HUDEP-2 (cell line): ENCODE measurements at regions not wholly inside any gene's neighbourhood (a gene's known extent, or its start where the extent isn't known, plus 50 kb on each side); places are given as distances from the start of the nearest gene placed in this dataset.

Experiments used
- DNase-seq, 76 experiments: peaks; one replicate each; lab custom pipeline; 2025; ENCODE audit not compliant: unreplicated experiment in 76 of 76; lab: John Stamatoyannopoulos, UW

DNA sequence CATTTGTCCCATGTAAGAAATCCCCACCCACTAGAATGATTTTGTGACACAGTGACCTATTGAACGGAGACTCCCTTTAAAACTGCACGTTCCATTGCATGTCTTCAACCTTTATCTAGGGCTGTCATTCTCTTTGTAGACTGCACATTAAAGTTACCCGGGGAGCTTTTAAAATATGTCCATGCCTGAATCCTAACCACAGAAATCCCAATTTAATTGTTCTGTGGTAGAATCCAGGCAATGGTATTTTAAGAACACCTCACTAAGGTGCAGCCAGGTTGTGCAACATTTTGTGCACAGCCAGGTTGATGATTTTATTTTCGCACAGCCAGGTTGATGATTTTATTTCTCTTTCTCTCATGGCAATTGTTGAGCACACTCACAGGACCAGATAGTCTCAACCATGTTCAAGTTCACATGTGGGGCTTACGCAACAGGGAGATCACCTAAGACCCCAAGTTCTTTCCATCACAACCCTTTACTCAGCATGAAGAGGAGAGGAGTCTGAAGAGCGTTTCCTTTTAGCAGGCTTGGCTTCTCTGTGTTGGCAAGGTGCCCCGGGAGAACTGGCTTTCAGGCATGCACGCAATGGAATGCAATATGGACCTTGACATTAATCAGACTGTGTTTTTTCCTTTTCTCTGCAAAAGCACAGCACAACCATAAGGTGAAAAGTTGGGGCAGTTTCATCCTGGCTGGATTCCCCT is 467.3 kb upstream of the ETAA1 start:
- no peak for DNase-seq

- DNase-seq: no peak
Observed at GRCh38 chr2:66930339-66931220, 466.6 kb upstream of the ETAA1 start.

DNA sequence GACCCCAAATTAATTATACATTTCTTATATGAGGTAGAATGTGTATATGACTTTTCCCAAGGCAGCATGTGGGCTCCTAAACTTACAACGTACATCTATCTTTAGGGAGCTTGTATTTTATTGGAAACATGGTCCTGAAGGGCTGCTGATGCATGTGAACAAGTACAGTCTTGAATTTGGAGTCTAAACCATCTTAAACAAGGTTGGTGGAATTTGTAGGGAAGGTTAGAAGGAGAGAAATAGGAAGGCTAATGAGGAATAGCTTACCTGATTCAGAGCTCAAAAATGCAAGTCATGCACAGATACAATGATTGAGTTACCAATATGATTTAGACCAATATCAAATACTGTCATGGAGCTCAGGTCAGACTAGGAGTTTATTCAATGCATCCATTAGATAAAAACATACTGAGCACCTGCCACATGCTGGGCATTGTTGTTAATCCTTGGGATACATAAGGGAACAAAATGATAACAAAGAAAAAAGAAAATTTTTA is 458.6 kb upstream of the ETAA1 start:
- no peak for DNase-seq

GRCh38 chr2:66940080-66940479 is 457.1 kb upstream of the ETAA1 start:
- no peak for DNase-seq

GRCh38 chr2:66948234-66948633 is 448.9 kb upstream of the ETAA1 start:
- DNase-seq: no peak

- no peak for DNase-seq
Observed at GRCh38 chr2:66957198-66957597, 439.9 kb upstream of the ETAA1 start.

DNA sequence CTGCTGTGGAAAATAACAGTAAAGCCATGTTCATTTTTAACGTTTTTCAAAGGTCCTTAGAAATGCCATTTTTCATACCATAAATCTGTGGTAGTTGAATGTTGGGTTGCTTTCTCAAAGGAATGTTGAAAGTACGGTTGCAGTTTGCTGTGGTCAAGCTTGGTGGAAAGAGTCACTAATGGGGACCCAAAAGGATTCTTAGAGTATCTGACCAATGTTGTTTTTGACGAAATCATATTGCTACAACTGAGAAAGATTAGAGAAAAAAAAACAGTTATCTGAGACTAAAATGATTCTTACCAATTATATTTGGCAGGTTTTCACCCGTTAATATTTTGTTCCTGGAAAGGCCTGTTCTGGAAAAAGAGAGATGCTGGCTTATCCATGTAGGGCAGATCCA is 439.5 kb upstream of the ETAA1 start:
- no peak for DNase-seq

DNA sequence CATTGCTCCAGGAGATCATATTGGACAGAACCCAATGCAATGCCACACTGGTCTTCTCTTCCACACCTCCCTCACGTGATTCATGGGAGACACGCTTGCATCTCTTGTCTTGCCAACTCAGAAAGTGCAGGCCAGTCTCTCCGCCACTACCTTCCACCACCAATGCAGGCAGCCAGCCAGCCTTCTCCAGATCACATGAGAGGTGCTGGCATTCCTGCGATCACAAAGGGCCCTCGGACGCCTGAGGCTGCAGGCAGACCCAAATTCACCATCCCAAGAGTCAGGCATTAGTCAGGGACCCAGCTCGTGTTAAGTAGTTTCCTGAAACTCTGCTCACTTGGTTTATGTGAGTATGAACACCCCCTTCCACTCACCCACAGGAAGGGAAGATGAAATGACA is 437.0 kb upstream of the ETAA1 start:
- no peak for DNase-seq

DNA sequence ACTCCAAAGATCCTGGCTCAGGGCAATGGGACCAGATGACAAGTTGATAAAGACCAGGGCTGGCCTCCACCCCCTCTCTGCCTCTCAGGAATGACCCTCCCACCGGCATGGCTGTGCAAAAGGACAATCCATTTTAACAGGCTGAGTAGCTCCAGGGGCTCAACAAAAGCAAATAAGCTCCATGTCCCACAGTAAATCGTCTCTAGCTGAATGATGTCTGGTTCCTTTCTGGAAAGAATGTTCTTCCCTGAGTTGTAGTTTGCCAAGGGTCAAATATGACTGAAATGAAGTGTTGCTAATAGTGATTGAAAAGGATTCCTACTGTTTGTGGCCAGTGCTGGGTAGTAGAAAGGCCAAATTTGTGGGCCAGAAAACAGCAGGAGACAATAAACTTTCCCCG is 434.4 kb upstream of the ETAA1 start:
- DNase-seq: no peak

DNA sequence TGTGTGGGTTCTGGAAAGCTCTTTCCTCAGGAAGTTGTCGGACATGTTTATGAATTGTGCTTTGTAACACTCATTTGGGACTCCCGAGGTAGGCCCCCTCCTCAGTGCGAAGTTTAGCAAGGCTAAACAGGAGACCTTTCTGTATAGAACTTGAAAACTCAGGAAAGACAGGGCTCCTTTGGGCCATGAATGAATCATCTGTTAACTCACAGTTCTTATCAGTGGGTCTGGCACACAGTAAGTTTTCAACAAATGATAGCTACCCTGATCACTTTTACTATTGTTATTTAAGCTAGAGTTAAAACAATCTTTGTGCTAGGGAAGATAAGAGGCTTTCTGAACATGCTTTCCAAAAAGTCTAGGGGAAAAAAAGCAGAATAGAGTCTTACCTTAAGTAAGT is 430.5 kb upstream of the ETAA1 start:
- DNase-seq: no peak

DNA sequence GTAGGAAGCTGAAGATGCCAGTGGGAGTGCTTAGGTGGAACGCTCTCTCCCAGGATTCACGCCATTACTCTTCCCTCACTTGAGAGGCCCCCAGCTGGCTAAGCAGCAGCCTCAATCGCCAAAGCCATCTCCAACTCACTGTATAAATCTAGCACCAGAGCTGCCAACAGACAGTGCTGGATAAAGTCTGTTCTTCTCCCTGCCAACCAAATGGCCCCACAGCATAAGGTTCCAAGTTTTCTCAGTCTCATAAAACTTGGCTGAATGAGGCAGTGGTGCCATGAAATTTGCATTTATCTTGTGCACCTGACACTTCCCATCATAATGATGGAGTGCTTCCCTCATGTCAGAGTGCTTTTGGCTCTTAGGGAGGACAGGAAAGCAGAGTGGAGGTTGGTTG is 428.2 kb upstream of the ETAA1 start:
- DNase-seq: no peak

- DNase-seq: no peak
Observed at GRCh38 chr2:66981074-66981473, 416.1 kb upstream of the ETAA1 start.

- DNase-seq: no peak
Observed at GRCh38 chr2:66982766-66983165, 414.4 kb upstream of the ETAA1 start.

DNA sequence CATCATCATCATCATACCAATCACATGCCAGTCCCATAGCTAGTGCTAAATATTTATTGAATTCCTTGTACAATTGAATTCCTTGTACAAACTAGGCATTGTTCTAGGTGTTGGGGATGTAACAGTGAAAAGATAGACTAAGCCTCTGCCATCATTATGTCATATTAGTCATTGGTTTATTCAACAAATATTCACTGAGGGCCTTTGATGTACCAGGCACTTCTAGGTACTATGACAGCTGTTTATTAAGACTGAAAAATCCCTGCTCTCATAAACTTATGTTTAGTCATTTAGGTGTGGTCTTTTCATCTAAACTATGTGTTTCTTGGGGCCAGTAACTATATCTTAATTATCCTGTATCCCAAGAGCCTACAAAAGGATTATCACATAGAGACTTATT is 412.3 kb upstream of the ETAA1 start:
- DNase-seq: no peak

DNA sequence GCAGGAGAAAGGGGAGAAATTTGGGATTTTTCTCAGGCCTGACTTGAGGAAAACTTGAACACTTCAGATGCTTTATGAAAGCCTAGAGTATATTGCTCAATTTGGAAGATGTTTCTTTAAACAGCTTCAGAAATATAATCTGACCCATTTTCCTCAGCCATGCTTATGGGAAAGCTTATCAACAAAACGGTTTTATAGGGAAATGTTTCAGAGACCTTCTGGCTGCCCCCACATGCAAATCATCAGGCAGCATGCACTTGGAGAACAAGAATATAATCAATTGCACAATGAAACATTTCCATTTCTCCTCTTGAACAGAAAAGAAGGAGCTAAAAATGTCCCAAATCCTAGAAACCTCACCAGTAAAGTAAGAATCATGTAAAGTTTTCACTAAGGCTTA is 411.2 kb upstream of the ETAA1 start:
- DNase-seq: no peak

DNA sequence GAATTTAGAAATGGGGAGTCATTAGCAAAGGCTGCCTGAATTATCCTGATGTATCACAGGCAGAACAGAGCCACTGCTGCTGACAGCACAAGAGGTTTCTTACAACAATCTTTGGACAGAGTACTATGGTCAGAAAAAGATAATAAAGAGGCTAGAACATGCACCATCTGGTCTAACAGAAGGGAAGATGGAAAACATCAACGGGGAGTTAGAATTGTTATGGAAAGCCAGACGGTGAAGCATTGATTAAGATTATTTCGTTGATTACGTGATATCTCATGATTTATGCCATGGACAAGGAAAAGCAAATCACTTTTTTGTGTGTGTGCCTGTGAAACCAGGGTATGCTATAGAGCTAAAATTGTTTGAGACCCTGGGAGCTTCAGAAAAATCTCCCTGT is 409.4 kb upstream of the ETAA1 start:
- DNase-seq: no peak

DNA sequence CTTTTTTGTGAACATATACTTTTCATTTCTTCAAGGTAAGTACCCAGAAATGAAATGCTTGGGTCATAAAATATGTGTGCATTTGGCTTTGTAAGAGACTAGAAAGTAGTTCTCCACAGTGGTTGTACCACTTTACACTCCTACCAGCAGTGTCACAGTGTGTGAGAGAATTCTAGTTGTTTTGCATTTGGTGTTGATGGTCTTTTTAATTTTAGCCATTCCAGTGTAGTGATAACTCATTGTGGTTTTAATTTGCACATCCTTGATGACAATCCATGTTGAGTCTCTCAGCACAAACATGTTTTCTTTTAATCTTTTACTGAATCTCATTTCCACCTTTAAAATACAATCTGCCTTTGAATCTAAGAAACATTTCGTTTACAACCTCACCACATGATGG is 402.5 kb upstream of the ETAA1 start:
- DNase-seq: no peak

DNA sequence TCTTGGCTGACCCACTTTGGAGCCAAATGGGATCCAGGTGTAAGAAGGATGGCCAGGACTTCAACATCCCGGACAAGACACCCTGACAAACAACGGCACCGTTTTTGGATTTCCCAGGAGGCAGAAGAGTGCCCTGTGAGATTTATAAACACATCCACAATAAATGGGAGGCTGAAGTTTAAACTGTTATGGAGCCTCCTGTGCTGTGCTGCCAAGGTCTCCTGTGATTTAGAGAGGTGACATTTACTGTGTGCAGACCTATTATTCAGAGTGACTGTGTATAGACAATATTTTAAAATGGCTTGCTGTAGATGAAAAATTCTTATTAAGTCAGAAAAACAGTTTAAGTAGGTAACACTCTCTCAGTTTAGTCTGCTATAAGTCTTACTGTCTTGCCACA is 401.5 kb upstream of the ETAA1 start:
- no peak for DNase-seq

- no peak for DNase-seq
Observed at GRCh38 chr2:67002618-67003371, 394.3 kb upstream of the ETAA1 start.

GRCh38 chr2:67006373-67006960 is 390.7 kb upstream of the ETAA1 start:
- DNase-seq: no peak

GRCh38 chr2:67008155-67008554 is 389.0 kb upstream of the ETAA1 start:
- DNase-seq: no peak
